IPS DF 4.7 (cell line): ENCODE measurements at regions not wholly inside any gene's neighbourhood (a gene's known extent, or its start where the extent isn't known, plus 50 kb on each side); places are given as distances from the start of the nearest gene placed in this dataset.
"Not testable (repeated sequence)": the region's sequence is repeated elsewhere in the genome, so short reads cannot be mapped to it uniquely, and the experiment has no call there.

Experiments
- DNase-seq: peaks from one replicate; pipeline ENCODE4 v3.0.0-alpha.2; 2013; ENCODE audit warnings: low spot score; ENCODE audit errors: extremely low read depth

DNA sequence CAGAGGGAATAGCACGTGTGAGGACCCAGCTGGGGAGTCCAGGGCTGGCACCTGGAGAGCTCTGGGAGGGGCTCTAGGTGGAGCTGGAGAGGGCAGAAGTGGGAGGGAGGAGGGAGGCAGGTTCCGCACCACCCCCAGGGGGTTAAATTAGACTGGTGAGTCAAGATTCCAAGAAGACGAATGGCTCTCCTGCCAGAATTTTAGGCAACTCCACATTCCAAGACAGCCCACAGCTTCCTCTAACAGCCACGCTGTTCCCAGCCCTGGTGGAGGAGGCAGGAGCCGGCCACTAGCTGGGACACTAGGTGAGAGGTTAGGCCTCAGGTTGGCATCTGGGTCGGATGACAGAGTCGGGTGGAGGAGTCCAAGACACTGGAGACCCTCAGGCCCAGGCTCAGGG, 60.2 kb downstream of the TFAP2C start:
- DNase-seq = no peak

DNA sequence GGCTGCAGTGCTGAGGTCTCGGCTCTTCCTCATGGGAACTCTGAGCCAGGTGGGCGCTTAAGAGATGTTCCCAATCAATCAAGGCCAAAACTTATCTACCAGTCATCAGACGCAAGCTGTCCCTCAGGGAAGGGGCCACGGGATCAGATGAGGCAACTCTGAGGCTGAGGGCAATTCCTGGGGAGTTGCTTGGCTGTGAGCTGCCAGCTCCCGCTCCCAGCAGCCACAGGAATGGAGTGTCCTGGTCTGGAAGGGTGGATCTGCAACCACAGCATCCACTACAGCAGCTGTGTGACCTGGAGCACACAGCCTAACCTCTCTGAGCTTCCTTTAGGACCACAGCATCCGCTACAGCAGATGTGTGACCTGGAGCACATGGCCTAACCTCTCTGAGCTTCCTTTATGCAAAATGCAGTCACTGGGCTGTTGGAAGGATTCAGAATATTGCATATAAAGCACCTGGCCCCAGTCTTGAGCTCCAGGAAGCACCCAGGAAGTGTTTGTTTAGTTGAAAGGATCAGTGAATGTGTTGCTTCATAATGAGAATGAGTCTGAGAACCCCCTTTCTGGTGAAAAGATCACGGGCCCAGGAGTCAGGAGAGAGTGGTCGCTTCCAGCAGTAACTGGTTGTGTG, 60.9 kb downstream of the TFAP2C start:
- no peak for DNase-seq

DNA sequence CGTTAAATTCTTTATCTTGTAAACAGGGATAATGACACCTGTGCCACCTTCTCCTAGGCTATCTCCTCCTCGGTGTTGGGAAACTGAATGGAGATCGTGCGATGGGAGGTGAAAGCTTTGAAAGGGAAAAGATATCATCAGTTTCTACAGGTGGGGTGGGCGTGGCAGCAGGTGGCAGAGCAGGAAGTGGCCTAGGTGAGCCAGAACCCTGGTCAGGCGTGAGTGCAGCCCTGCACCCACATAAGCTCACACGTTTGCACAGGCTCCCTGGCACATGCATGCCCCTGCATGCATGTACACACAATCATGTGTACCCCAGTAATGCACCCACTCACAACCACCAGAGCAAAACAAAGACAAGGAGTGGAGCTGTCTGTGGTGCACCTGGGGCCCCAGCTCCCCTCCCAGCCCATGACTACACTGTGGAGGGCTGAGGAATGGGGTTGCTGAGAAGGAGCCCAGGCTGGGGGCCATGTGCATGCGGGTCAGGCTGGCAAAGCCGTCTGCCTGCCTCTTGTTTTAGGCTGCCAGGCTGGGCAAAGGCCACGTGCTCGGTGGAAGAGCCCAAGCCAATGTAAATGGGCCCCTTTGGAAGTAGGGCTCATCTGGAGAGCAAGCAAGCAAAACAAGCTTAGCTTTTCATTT, 61.5 kb downstream of the TFAP2C start:
- no peak for DNase-seq

DNA sequence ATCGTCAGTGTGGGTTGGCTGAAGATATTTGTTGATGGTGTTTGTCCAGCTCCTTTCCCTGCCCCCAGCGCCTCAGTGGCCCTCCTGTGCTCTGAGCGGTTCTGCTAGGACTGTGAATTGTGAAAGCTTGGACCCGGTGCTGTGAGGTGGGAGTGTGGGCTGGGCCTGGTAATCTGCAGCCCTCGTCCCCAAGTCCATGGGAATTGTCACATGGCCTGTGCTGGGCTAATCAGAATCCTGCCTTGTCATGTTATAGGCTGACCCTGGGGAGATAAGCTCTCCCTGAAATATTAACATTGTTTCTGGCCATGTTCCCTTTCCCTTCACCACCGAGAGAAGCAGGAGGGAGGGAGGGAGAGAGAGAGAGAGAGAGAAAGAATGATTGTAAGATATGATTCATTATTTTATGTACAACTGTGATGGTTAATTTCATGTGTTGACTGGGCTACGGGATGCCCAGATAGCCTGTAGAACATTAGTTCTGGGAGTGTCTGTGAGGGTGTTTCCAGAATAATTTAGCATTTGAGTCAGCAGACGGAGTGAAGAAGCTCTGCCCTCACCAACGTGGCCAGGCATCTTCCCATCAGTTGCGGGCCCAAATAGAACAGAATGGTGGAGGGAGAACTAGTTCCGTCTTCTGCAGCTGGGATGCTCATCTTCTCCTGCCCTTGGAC, 62.4 kb downstream of the TFAP2C start:
- no peak for DNase-seq

DNA sequence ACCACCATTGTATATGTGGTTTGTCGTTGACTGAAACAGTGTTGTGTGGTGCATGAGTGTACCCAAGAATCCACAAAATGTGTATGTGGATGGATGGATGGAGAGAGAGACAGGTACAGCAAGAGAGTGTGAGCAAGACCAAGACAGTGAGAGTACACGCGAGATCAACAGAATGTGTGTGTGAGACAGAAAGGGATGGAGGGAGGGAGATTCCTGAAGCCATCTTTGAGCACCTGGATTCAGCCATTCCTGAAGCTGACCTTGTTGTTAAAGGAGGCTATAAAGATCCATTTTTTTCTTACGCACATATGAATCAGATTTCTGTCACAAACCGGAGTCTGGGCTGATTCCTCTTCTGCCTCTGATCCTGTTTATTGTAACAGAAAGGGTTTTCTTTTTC, 64.1 kb downstream of the TFAP2C start:
- no peak for DNase-seq

DNA sequence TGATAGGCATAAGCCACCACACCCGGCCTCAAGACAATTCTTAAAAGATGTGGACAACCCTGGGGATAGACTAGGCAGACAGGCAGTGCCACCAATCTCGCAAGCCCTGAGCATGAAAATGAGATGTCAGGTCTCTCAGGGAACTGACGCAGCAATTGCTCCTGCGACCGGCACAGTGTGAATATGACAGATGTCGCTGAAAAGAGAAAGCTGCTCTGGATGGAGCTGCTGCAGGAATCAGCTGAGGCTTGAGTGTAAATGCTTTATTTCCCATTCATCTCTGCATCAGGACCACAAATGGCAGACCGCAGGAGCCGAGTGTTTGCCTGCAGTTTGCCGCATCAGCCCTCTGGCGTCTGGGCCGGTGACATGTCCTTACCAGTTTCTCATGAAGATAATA, 68.4 kb downstream of the TFAP2C start:
- no peak for DNase-seq

DNA sequence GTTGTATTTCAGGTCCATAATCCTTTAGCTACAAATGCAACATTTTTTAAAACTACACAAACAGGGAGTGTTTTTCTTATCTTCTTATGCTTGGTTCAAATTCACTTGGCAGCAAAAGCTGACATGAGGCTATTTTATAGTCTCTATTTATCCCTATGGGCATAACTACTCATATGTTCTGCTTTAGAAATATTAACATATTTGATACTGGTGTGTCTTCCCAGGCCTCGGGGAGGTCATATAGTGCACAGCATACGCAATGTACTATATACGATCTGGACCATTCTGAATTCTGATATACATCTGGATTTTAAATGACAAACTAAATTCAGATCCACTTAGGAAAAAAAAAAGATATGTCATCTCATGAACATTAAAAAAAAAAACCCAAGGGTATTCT, 69.2 kb downstream of the TFAP2C start:
- DNase-seq = no peak

DNA sequence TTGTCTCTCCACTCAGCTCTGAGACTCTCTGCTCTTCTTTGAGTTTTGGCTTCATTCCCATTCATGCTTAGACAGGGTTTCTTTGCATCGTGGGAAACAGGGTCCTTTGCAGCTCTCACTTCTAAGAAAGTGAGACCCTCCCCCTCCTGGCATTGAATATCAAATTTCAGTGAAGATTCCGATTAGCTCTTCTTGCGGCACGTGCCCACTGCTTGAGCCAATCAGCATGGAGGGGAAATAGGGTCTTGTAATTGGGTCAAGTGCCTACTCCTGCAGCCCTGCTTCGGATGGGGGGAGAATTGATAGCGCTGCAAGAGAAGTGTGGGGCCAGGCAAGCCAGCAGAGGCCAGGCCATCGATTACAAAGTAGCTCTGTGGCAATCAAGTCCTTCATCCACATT, 69.6 kb downstream of the TFAP2C start:
- DNase-seq = no peak

DNA sequence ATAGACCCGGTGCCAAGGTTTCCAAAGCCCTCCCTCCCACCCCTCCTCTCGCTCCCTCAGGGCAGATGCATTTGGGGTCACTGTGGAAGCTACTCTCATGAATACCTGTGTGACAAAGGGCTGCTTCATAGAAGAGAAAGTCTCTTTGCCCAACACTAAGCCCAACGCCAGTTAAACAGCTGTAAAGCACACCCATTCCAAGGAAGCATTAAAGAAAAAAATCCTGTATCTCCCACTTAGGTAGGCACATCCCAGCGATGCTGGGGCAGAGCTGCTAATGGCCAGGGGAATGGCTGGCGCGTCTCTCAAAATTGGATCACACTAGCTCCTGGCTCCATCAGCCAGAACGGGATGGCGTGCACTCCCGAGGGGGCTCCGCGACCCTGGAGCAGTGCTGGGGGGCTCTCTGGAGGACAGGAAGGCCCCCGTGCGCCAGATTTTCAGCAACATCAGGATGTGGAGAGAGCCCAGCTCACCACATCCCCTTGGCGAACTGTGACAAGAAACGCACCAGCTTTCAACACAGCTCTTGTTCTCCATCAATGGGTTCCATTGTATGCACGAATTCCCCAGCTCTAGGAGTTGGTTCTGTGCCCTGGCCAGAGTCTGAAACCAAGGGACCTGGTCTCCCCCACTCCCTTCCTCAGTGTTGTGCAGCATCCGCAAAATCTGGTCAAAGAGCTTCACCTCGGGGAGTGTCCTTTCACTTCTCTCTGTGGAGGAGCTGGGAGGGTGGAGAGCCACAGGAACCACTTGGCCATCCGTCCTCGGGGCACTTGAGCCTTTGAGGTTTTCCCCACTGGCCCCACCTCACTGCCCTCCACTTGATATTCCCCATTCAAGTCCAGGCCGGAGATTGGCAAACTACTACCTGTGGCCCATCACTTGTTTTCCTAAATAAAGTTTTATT, 74.1 kb downstream of the TFAP2C start:
- DNase-seq = no peak

DNA sequence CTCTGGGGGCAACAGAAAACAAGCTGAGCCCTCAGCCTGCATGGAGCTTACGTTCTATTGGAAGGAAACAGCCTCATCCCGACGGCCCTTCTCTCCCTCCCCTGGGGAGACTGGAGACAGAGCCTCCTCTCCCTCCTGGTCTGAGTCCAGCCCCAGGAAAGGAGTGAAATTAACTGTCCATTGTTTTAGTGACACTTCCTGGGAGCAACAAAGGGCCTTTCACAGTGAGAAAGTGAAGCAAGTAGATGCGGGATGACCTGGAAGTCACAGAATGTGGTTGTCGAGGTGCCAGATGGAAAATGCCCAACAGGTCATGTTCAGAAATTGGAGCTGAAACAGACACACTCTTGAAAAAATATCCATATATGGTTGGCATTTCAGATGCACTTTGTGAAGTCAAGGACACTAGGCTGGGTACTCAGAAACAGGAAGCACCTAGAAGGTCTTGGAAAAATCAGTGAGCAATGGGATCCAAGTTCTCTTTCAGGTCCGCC, 77.8 kb downstream of the TFAP2C start:
- DNase-seq = no peak

DNA sequence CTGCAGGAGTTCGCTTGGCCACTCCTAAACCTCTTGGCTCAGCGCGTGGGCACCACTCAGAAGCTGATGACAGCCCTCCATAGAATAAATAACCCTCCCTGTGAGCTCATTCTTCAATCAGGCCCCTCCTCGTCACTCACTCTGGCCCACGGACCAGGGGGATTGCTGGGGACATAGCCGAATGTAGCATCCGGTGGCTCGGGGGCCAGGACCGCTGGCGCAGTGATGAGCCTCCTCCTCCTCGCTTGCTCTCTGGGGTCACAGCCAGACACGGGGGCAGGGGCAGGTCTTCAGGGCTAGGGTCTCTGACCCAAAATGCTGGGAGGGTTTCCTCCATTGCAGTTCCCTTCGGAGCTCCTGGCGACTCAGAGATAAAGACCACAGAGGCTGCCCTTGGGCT, 79.9 kb downstream of the TFAP2C start:
- no peak for DNase-seq

DNA sequence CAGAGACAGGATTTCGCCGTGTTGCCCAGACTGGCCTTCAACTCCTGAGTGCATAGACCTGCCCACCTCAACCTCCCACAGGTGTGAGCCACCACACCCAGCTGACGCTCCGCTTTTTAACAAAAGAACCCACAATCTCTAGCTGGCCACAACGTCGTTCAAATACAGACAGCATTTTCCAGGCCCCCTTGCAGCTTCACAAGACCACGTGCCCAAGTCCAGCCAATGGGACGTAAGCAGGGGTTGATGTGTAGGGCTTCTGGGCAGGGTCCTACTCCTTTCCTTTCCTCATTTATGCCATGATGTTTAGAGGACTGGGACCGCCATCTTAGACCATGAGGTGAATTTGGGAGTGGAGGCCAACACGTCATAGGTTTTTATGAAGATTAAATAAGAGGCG, 81.0 kb downstream of the TFAP2C start:
- DNase-seq = no peak

DNA sequence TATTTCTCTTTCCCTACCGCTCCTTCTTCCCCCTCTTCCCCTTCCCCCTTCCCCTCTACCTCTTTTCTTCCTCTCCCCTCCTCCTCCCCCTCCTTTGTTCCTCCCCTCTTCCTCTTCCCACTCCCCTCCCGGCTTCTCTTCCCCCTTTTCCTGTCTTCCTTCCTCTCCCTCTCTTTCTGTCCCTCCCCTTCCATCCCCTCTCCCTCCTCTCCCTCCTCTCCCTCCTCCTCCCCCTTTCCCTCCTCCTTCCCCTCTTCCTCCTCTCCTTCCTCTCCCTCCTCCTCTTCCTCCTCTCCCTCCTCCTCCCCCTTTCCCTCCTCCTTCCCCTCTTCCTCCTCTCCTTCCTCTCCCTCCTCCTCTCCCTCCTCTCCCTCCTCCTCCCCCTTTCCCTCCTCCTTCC, 81.5 kb downstream of the TFAP2C start:
- DNase-seq = not testable (repeated sequence)

DNA sequence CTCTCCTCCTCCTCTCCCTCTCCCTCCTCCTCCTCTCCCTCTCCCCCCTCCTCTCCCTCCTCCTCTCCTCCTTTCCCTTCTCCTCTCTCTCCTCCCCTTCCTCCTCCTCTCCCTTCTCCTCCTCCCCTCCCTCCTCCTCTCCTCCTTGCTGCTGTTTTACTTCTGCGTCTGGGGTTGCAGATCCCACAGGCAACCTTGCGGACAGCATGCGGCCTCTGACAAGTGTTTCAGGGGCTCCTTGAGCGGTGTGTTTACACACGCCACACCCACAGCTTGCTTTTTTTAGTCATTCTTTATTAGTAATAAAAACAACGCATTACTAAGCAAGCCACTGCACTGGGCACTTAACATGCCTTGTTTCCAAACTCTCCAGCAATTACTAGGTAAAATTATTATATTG, 81.9 kb downstream of the TFAP2C start:
- DNase-seq = no peak

DNA sequence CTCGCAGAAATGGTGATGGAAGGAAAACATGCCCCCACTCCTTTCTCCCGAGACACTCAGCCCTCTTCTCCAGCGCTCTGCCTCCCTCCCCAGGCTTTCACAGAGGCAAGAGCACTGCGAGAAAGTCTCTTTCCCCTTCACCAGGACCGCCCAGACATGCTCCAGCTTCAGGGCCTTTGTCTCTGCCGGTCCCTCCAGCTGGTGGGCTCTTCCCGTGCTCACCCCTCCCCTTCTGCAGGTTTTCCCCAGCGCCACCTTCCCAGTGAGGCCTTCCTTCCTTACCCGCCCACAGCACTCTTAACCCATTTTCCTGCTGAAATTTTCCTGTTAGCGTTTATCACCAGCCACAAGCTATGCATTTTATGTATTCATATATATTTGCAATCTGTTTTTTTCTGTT, 86.2 kb downstream of the TFAP2C start:
- no peak for DNase-seq

DNA sequence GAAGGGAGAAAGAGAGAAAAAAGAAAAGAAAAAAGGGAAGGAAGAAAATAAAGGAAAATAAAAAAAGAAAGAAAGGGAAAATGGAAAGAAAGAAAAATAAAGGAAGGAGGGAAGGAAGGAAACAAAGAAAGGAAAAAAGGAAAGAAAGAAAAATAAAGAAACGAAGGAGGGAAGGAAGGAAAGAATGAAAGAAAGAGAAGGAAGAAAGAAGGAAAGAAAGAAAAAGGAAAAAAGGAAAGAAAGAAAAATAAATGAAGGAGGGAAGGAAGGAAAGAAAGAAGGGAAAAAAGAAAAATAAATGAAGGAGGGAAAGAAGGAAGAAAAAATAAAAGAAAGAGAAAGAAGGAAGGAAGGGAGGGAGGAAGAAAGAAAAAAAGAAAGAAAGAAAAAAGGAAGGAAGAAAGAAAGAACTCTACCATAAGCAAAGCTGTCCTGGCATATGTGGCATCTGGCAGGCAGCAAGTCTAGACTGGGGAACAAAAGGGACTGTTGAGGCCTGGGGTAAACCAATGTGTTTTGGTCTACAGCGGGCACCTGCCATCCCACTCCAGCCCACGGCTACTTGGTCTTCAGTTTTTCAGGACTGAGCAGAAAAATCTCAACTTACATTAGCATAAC, 86.9 kb downstream of the TFAP2C start:
- DNase-seq = no peak

DNA sequence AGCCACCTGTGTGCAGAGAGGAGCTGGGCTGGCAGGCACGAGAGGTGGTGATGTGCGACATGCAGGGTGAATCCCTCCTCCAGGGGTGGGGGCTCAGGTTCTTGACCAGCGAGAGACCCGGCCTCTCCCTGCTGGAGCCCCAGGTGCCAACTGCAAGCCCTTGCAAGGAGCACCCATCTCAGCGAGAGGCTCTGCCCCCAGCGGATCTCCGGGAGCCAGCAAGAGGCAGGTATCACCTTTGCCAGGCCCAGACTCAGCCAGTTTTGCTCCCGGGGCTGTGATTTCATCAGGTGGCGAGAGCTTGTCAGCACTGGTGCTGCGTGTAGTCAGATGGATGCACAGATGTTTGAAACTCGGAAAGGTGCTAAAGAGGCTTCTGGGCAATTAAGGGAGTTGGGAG, 87.7 kb downstream of the TFAP2C start:
- DNase-seq = no peak

DNA sequence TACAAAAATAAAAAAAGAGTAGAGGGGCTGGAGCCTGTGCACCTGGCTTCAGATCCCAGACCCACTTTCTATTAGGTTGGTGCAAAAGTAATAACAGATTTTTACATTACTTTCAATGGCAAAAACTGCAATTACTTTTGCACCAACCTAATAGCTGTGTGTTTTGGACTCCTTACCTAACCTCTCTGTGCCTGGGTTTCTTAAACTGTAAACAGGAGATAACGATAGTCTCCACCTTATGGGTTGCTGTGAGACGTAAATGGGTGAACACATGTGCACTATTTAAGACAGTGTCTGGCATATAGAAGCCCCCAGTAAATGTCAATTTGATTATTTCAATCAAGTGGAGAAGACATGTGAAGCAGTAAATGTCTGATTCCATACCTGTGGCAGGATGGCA, 89.7 kb downstream of the TFAP2C start:
- no peak for DNase-seq

DNA sequence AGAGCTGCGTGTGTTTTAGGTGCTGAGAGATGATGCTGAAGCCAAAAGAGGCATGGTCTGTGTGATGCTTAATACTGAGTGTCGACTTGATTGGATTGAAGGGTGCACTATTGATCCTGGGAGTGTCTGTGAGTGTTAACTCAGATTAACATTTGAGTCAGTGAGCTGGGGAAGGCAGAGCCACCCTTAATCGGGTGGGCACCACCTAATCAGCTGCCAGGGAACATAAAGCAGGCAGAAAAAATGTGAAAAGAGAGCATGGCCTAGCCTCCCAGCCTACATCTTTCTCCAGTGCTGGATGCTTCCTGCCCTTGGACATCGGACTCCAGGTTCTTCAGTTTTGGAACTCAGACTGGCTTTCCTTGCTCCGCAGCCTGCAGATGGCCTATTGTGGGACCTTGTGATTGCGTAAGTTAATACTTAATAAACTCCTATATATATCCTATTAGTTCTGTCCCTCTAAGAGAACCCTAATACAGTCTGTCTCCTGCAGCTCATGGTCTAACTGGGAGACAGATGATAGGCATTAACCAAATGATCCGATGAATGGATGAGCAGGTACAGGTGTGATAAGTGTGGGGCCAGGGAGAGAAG, 91.6 kb downstream of the TFAP2C start:
- DNase-seq = no peak

DNA sequence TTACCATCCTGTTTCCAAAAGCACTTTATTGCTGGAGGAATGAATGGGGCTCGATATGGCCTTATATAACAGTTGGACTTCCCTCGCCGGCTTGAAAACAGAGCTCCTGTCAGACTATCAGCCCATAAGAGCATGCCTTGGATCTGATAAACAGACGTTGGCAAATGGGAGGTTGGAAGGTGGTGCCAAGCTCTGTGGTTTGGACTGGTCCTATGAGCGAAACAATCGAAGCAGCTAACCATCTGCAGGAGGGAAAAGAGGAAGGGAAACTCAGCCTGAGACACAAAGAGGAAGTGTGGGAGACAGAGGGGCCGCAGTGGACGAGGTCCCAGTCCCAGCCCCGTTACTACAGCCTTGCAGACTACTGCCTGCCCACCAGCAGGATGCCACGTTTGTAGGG, 92.9 kb downstream of the TFAP2C start:
- DNase-seq = no peak

DNA sequence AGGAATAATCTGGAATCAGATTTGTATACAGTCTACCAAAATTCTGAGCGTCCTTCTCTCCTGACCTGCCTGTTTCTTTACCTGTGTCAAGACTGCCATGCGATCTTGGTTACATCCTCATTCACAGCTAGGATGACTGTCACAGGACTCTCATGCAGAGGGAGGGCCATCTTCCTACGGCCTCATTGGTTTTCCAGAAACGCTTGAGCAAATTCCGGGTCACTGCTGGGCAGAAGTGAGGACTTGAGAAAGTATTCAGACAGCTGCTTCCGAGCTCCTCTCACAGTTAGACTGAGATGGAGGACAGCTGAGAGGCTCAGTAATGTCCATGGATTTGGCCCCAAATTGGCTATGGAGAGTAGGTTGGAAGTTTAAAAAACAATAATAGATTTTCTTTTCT, 94.2 kb downstream of the TFAP2C start:
- DNase-seq = no peak
